Erythroblast (primary cell): ENCODE measurements at regions not wholly inside any gene's neighbourhood (a gene's known extent, or its start where the extent isn't known, plus 50 kb on each side); places are given as distances from the start of the nearest gene placed in this dataset.

ENCODE experiments used
- GATA1 ChIP-seq: IDR thresholded peaks from 2 replicates; pipeline ENCODE4 v1.6.1; 2011; ENCODE audit warnings: low read depth, mild to moderate bottlenecking, control low read depth, low read length, moderate library complexity
- POLR2A ChIP-seq: IDR thresholded peaks from 2 replicates; pipeline ENCODE4 v1.6.1; 2011; ENCODE audit warnings: mild to moderate bottlenecking, low read length

GRCh38 chrX:82842286-82842685, 665.8 kb upstream of the POU3F4 start:
- TF ChIP-seq POLR2A (no peak), GATA1 (no peak)
